Endothelial cell of umbilical vein (primary cell): ENCODE measurements at regions not wholly inside any gene's neighbourhood (a gene's known extent, or its start where the extent isn't known, plus 50 kb on each side); places are given as distances from the start of the nearest gene placed in this dataset.

ENCODE experiments used
- CTCF ChIP-seq, 2 donors: IDR thresholded peaks; 1 replicate in 1 of 2; 2 replicates in 1 of 2; pipeline ENCODE4 v1.5.1; 2011; ENCODE audit warnings: low read length in 2 of 2, mild to moderate bottlenecking in 2 of 2, moderate library complexity in 2 of 2, control low read depth in 1 of 2, inconsistent platforms in 1 of 2, low read depth in 1 of 2; ENCODE audit not compliant: insufficient read depth in 1 of 2; ENCODE audit errors: extremely low read depth in 1 of 2
- EZH2 ChIP-seq: IDR thresholded peaks from 2 replicates; pipeline ENCODE4 v1.6.1; 2012; ENCODE audit warnings: borderline replicate concordance, low read depth, mild to moderate bottlenecking, moderate library complexity, low read length, inconsistent platforms; ENCODE audit not compliant: severe bottlenecking
- GATA2 ChIP-seq: IDR thresholded peaks from 2 replicates; pipeline ENCODE4 v1.7.0; 2011; ENCODE audit warnings: low read depth, mild to moderate bottlenecking, moderate library complexity, mixed read lengths, low read length; ENCODE audit not compliant: insufficient read length, insufficient read depth
- JUN ChIP-seq: IDR thresholded peaks from 2 replicates; pipeline ENCODE4 v1.6.1; 2011; ENCODE audit warnings: borderline replicate concordance, low read depth; ENCODE audit not compliant: insufficient read length, insufficient read depth
- MAX ChIP-seq: IDR thresholded peaks from 2 replicates; pipeline ENCODE4 v1.6.1; 2011; ENCODE audit not compliant: insufficient read depth, insufficient read length
- MYC ChIP-seq: IDR thresholded peaks from one replicate; pipeline ENCODE4 v1.6.1; 2011; ENCODE audit warnings: mild to moderate bottlenecking, low read depth, low read length
- POLR2A ChIP-seq: IDR thresholded peaks from 2 replicates; pipeline ENCODE4 v1.6.1; 2012; ENCODE audit warnings: low read depth, mild to moderate bottlenecking, control low read depth, low read length

DNA sequence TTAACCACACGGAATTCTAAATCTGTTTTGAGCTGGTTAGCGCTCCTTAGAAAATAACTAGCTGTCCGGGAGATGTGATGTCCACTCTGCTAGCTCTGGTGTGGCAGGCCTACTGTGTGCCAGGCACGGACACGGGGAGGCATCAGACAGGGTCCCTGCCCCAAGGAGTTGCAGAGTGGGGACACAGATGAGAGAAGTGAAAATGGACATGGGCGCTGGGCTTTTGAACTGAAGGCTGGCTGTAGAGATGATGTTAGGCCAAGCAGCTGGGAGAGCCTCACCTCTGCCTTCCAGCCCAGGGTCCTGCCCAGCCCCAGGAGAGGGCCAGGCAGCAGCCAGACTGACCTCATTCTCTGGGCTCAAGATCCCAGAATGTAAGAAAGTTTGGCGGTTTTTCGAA is 368.6 kb downstream of the CTTN start:
- no peak for TF ChIP-seq CTCF (IDR thresholded peaks at IDR 0.05; ENCODE audit: extremely low read depth in 1 of 2, insufficient read depth in 1 of 2, low read depth in 1 of 2, low read length in 2 of 2)
- no peak for TF ChIP-seq MYC
- TF ChIP-seq POLR2A: no peak
- TF ChIP-seq EZH2: no peak
- TF ChIP-seq MAX: no peak
- no peak for TF ChIP-seq GATA2
- no peak for TF ChIP-seq JUN
